HepG2 (cell line): ENCODE measurements at regions not wholly inside any gene's neighbourhood (a gene's known extent, or its start where the extent isn't known, plus 50 kb on each side); places are given as distances from the start of the nearest gene placed in this dataset.

Experiments used
- ADNP ChIP-seq: sonication (generic); formaldehyde crosslinking; IDR thresholded peaks from 2 replicates; pipeline ENCODE4 v1.4.0; 2020; ENCODE audit warnings: missing genetic modification reagents
- ELF4 ChIP-seq: sonication (generic); formaldehyde crosslinking; IDR thresholded peaks from 2 replicates; pipeline ENCODE4 v1.5.0; 2020; ENCODE audit warnings: missing genetic modification reagents, mild to moderate bottlenecking, moderate library complexity, borderline replicate concordance
- ERF ChIP-seq: IDR thresholded peaks from 2 replicates; pipeline ENCODE4 v1.6.1; 2018; ENCODE audit warnings: missing biosample characterization, missing genetic modification reagents
- MAX ChIP-seq: IDR thresholded peaks from 2 replicates; pipeline ENCODE4 v1.6.1; 2012; ENCODE audit warnings: inconsistent platforms
- MTA3 ChIP-seq: sonication (generic); formaldehyde crosslinking; IDR thresholded peaks from 2 replicates; pipeline ENCODE4 v1.4.0; 2020; ENCODE audit warnings: missing genetic modification reagents
- MXD1 ChIP-seq: sonication (generic); formaldehyde crosslinking; IDR thresholded peaks from 2 replicates; pipeline ENCODE4 v1.4.0; 2020; ENCODE audit warnings: mild to moderate bottlenecking, missing genetic modification reagents
- NFIC ChIP-seq: IDR thresholded peaks from 2 replicates; pipeline ENCODE4 v1.6.1; 2012; ENCODE audit warnings: mild to moderate bottlenecking, low read length, inconsistent platforms
- SMARCE1 ChIP-seq: fragments of 450-650 bp; IDR thresholded peaks from 2 replicates; pipeline ENCODE4 v1.6.1; 2017; ENCODE audit warnings: borderline replicate concordance
- SP1 ChIP-seq, 2 experiments: fragments of 450-650 bp in 1 of 2; sonication (generic) in 1 of 2; formaldehyde crosslinking in 1 of 2; IDR thresholded peaks; 2 replicates each; pipeline versions ENCODE4 v1.4.0 to v1.6.1; 2016 to 2020; ENCODE audit warnings: missing genetic modification reagents in 1 of 2
- THYN1 ChIP-seq: sonication (generic); formaldehyde crosslinking; IDR thresholded peaks from 2 replicates; pipeline ENCODE4 v1.8.1; 2023; ENCODE audit warnings: low read depth, mild to moderate bottlenecking, moderate library complexity, missing genetic modification reagents, borderline replicate concordance
- ZNF263 ChIP-seq: sonication (generic); formaldehyde crosslinking; IDR thresholded peaks from 2 replicates; pipeline ENCODE4 v1.4.0; 2020; ENCODE audit warnings: missing genetic modification reagents
- ZNF740 ChIP-seq: sonication (generic); formaldehyde crosslinking; IDR thresholded peaks from 2 replicates; pipeline ENCODE4 v1.4.0; 2020; ENCODE audit warnings: missing genetic modification reagents
- ZNF761 ChIP-seq: sonication (generic); formaldehyde crosslinking; conservative IDR thresholded peaks from 2 replicates; pipeline ENCODE4 v1.4.0; 2020; ENCODE audit warnings: mild to moderate bottlenecking, missing genetic modification reagents

- TF ChIP-seq ZNF263 (CRISPR knock-in tag) (no peak), MXD1 (CRISPR knock-in tag) (no peak), MTA3 (CRISPR knock-in tag) (no peak), NFIC (no peak), ERF (CRISPR knock-in tag) (no peak), ZNF740 (no peak), ELF4 (CRISPR knock-in tag) (no peak), SMARCE1 (no peak), THYN1 (CRISPR knock-in tag) (no peak), ADNP (CRISPR knock-in tag) (no peak), SP1 (IDR thresholded peaks at IDR 0.05) (no peak), SP1 (CRISPR knock-in tag; IDR thresholded peaks at IDR 0.05) (no peak), MAX (no peak), ZNF761 (CRISPR knock-in tag) (no peak)
Measured at GRCh38 chr6:169891846-169892245, 140.4 kb downstream of the ERMARD start.
